22Rv1 (cell line): ENCODE measurements at regions not wholly inside any gene's neighbourhood (a gene's known extent, or its start where the extent isn't known, plus 50 kb on each side); places are given as distances from the start of the nearest gene placed in this dataset.
"Not testable (repeated sequence)": the region's sequence is repeated elsewhere in the genome, so short reads cannot be mapped to it uniquely, and the experiment has no call there.

Experiments used
- H3K27ac ChIP-seq: fragments of 450-650 bp; 2 replicates; pipeline ENCODE4 v1.5.1; 2017
- CTCF ChIP-seq: fragments of 450-650 bp; IDR thresholded peaks from 2 replicates; pipeline ENCODE4 v1.5.1; 2017; ENCODE audit warnings: mild to moderate bottlenecking
- ZFX ChIP-seq: fragments of 450-650 bp; IDR thresholded peaks from 2 replicates; pipeline ENCODE4 v1.6.1; 2017; ENCODE audit warnings: antibody characterized with exemption, borderline replicate concordance

DNA sequence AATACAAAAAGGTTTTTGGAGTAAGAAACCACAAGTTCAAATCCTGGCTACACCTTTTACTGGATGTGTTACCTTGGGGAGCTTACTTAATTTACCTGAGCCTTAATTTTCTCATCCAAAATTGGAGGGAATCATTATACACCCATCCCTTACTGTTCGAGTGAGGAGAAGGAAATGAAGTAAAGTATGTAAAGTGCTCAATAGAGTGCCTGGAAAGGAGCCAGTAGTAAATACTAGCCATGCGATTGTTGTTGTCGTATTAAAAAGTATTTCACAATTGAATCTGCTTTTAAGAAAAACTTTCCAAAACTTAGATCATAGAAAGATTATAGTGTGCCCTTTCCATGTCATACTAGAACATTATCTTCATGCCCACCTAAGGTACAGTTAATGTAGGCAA lies 124.5 kb downstream of the ATXN3L start:
- no peak for TF ChIP-seq CTCF
- TF ChIP-seq ZFX = no peak
- no peak overlapping the region for H3K27ac ChIP-seq

DNA sequence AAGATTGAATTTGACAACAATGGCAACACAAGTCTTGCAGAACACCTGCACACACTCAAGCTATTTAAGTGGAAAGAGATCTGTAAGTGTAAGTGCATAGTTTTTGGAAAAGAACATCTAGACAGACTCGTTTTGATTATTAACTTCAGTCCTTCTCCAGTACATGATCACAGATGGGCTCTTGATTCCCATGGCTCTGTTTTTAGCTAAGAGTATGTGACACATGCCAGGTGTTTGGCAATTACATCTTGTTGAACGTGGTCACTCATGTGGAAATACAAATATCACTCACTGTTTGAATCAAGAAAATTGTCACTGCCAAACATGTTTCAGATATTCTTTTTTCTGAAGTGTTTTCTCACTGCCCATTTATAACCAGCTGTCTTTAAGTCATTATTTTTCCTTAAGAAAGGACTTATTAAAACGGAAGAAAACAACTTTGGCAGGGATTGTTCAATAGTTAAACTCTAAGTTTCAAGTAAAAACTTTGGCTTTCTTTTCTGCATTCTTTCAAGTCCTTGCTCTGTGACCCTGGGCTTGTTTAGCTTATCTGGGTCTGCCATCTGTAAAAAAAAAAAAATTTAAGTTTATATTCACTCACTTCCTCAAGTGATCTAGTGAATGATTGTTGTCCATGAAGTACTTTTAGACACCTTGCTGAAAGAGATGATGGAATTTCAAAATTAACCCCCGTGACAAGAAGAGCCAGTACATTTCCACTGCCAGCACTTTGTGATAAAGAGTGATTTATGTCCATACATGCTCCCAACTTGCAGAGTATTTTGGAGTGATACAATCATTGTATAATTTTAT lies 125.4 kb downstream of the ATXN3L start:
- peak overlapping the region; percentile 52 for H3K27ac ChIP-seq
- no peak for TF ChIP-seq ZFX
- no peak for TF ChIP-seq CTCF

- no peak overlapping the region for H3K27ac ChIP-seq
- TF ChIP-seq CTCF (no peak), ZFX (no peak)
These were observed 129.8 kb downstream of the ATXN3L start for GRCh38 chrX:13190051-13190450.

DNA sequence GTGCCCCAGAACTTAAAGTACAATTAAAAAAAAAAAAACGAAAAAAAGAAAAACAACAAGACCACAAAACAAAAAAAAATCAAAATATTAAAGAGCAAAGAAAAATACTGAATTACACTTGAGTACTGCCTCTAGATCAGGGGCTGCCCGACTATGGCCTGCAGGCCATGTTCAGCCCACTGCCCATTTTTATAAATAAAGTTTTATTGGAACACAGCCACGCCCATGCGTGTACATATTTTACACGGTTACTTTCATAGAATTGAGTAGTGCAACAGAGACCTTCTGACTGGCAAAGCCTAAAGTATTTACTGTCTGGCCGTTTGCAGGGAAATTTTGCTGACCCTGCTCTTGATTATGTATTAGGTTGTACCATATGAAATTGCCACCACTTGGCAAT lies 130.5 kb downstream of the ATXN3L start:
- H3K27ac ChIP-seq = no peak overlapping the region
- TF ChIP-seq CTCF (no peak), ZFX (no peak)

DNA sequence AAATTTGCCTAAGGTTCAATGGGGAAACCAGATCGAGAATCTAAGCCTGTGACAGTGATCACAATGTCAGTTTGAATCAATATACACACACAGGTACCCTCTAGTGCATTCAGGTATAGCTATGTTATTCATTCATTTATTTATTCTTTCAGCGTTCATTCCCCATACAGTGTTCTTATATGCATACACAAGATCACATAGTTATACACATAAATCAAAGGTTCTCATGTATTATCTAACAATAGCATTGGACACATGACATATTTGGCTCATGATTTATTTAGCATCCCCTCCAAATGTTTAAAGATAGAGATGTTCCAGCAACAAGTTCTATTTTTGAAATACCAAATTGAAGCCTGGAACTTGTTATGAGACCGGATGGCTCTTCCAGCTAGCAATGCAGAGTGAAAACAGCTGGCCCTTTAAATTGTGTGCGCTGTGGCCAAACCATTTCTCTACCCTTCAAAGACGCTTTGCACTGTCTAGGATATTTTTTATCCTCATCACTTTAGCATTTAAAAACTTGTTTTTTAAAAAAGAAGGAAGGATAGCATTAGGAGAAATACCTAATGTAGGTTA lies 131.0 kb downstream of the ATXN3L start:
- H3K27ac ChIP-seq = no peak overlapping the region
- TF ChIP-seq CTCF = no peak
- TF ChIP-seq ZFX = no peak

GRCh38 chrX:13186643-13187042 lies 133.2 kb downstream of the ATXN3L start:
- not testable (repeated sequence) for H3K27ac ChIP-seq

GRCh38 chrX:13180807-13181206 lies 136.4 kb upstream of the FAM9C start:
- no peak for TF ChIP-seq ZFX
- no peak for TF ChIP-seq CTCF
- no peak overlapping the region for H3K27ac ChIP-seq

DNA sequence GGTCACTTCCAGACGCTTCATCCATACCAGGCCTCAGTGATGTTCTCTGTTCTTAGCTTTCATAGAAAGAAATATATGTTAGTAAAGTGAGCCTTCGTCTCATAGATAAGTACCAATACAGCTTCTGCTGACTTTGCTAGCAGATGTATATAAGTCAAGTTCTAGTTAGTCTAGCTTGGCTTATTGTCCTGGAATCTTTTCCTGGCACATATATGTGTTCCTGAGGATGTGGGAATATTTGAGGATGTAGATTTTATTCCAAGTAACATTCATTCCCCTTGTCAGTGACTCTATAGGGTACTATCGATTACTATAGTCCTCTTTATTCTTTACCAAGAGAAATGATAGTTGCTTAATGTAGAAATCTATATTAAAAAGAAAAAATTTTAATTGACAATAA lies 135.2 kb upstream of the FAM9C start:
- H3K27ac ChIP-seq = no peak overlapping the region
- TF ChIP-seq CTCF = no peak
- TF ChIP-seq ZFX = no peak
